PC-9 (cell line): ENCODE measurements at regions not wholly inside any gene's neighbourhood (a gene's known extent, or its start where the extent isn't known, plus 50 kb on each side); places are given as distances from the start of the nearest gene placed in this dataset.

Source experiments
- CTCF ChIP-seq: fragments of 200-600 bp; sonication (generic); conservative IDR thresholded peaks from 2 replicates; pipeline ENCODE4 v1.6.1; 2017; ENCODE audit warnings: mixed run types, antibody characterized with exemption, mild to moderate bottlenecking, moderate library complexity
- EZH2 ChIP-seq: fragments of 200-600 bp; sonication (generic); IDR thresholded peaks from 2 replicates; pipeline ENCODE4 v1.8.0; 2017; ENCODE audit warnings: antibody characterized with exemption, low read depth

GRCh38 chr9:91158286-91158685 lies 203.4 kb downstream of the AUH start:
- no peak for TF ChIP-seq CTCF
- no peak for TF ChIP-seq EZH2
